ENCODE measurements at regions not wholly inside any gene's neighbourhood (a gene's known extent, or its start where the extent isn't known, plus 50 kb on each side); places are given as distances from the start of the nearest gene placed in this dataset.
"Not testable (repeated sequence)": the region's sequence is repeated elsewhere in the genome, so short reads cannot be mapped to it uniquely, and the experiment has no call there.

- intact Hi-C loops (cut with micrococcal nuclease); DNase-seq; H3K27ac Mint-ChIP-seq; H3K4me3 Mint-ChIP-seq; H3K27me3 Mint-ChIP-seq; H3K4me1 Mint-ChIP-seq (ENCODE audit: low read depth); POLR2A ChIA-PET; H3K36me3 Mint-ChIP-seq; CTCF ChIA-PET: not testable (repeated sequence)
- H3K9me3 Mint-ChIP-seq, result peaks cover 61% of the 10 kb centered on the region
These were observed 770.2 kb upstream of the VRK2 start for GRCh38 chr2:57276408-57276807.

GRCh38 chr2:57278451-57278850, 768.2 kb upstream of the VRK2 start:
- H3K27ac Mint-ChIP-seq, result no peak overlapping the region
- H3K4me3 Mint-ChIP-seq, result no peak overlapping the region
- ChIA-PET POLR2A (no interaction called here), CTCF (no interaction called here)
- intact Hi-C loops (cut with micrococcal nuclease), result no loop called here
- H3K36me3 Mint-ChIP-seq, result no peaks in the 10 kb centered on the region
- H3K4me1 Mint-ChIP-seq (ENCODE audit: low read depth), result no peaks in the 10 kb centered on the region
- peaks cover 49% of the 10 kb centered on the region for H3K9me3 Mint-ChIP-seq
- no peaks in the 10 kb centered on the region for H3K27me3 Mint-ChIP-seq
- no peak for DNase-seq

GRCh38 chr2:57291209-57291608, 755.4 kb upstream of the VRK2 start:
- no peak overlapping the region for H3K27ac Mint-ChIP-seq
- no peaks in the 10 kb centered on the region for H3K27me3 Mint-ChIP-seq
- intact Hi-C loops (cut with micrococcal nuclease), result no loop called here
- H3K4me3 Mint-ChIP-seq, result no peak overlapping the region
- ChIA-PET CTCF (no interaction called here), POLR2A (no interaction called here)
- H3K4me1 Mint-ChIP-seq (ENCODE audit: low read depth), result no peaks in the 10 kb centered on the region
- H3K36me3 Mint-ChIP-seq, result no peaks in the 10 kb centered on the region
- no peak for DNase-seq
- peaks cover 11% of the 10 kb centered on the region for H3K9me3 Mint-ChIP-seq

GRCh38 chr2:57296795-57297517, 749.6 kb upstream of the VRK2 start:
- no peak overlapping the region for H3K4me3 Mint-ChIP-seq
- CTCF ChIA-PET, result no interaction called here
- H3K4me1 Mint-ChIP-seq (ENCODE audit: low read depth), result no peaks in the 10 kb centered on the region
- H3K9me3 Mint-ChIP-seq, result peaks cover 20% of the 10 kb centered on the region
- no peak for DNase-seq
- H3K27me3 Mint-ChIP-seq, result no peaks in the 10 kb centered on the region
- no peaks in the 10 kb centered on the region for H3K36me3 Mint-ChIP-seq
- H3K27ac Mint-ChIP-seq, result no peak overlapping the region
- POLR2A ChIA-PET, result no interaction called here
- intact Hi-C loops (cut with micrococcal nuclease), result no loop called here

- ChIA-PET POLR2A (no interaction called here), CTCF (no interaction called here)
- Mint-ChIP-seq H3K27ac (no peak overlapping the region), H3K4me1 (ENCODE audit: low read depth) (no peaks in the 10 kb centered on the region), H3K9me3 (peaks cover 40% of the 10 kb centered on the region), H3K27me3 (no peaks in the 10 kb centered on the region), H3K36me3 (no peaks in the 10 kb centered on the region), H3K4me3 (no peak overlapping the region)
- intact Hi-C loops (cut with micrococcal nuclease), result no loop called here
- DNase-seq, result no peak
These were observed 732.9 kb upstream of the VRK2 start for GRCh38 chr2:57313678-57314077.

GRCh38 chr2:57314682-57315081, 731.9 kb upstream of the VRK2 start:
- intact Hi-C loops (cut with micrococcal nuclease), result no loop called here
- no peaks in the 10 kb centered on the region for H3K27me3 Mint-ChIP-seq

GRCh38 chr2:57330447-57330846, 716.2 kb upstream of the VRK2 start:
- CTCF ChIA-PET, result no interaction called here
- H3K4me3 Mint-ChIP-seq, result no peak overlapping the region
- POLR2A ChIA-PET, result no interaction called here
- intact Hi-C loops (cut with micrococcal nuclease), result no loop called here
- no peaks in the 10 kb centered on the region for H3K4me1 Mint-ChIP-seq (ENCODE audit: low read depth)
- no peaks in the 10 kb centered on the region for H3K27me3 Mint-ChIP-seq
- DNase-seq, result no peak
- no peaks in the 10 kb centered on the region for H3K36me3 Mint-ChIP-seq
- peaks cover 27% of the 10 kb centered on the region for H3K9me3 Mint-ChIP-seq
- no peak overlapping the region for H3K27ac Mint-ChIP-seq

More at GRCh38 chr2:57314682-57315081, 731.9 kb upstream of the VRK2 start:
- no peak overlapping the region for H3K27ac Mint-ChIP-seq
- no peaks in the 10 kb centered on the region for H3K36me3 Mint-ChIP-seq
- no peaks in the 10 kb centered on the region for H3K4me1 Mint-ChIP-seq (ENCODE audit: low read depth)
- POLR2A ChIA-PET, result no interaction called here
- H3K9me3 Mint-ChIP-seq, result peaks cover 41% of the 10 kb centered on the region
- CTCF ChIA-PET, result no interaction called here
- no peak for DNase-seq
- H3K4me3 Mint-ChIP-seq, result no peak overlapping the region

- no peak for DNase-seq
- ChIA-PET CTCF (no interaction called here), POLR2A (no interaction called here)
- intact Hi-C loops (cut with micrococcal nuclease), result no loop called here
- Mint-ChIP-seq H3K4me3 (no peak overlapping the region), H3K27ac (no peak overlapping the region), H3K36me3 (no peaks in the 10 kb centered on the region), H3K27me3 (no peaks in the 10 kb centered on the region), H3K4me1 (ENCODE audit: low read depth) (no peaks in the 10 kb centered on the region), H3K9me3 (peaks cover 35% of the 10 kb centered on the region)
These were observed 713.4 kb upstream of the VRK2 start for GRCh38 chr2:57333221-57333620.

- CTCF ChIA-PET, result no interaction called here
- Mint-ChIP-seq H3K4me3 (no peak overlapping the region), H3K27me3 (no peaks in the 10 kb centered on the region), H3K27ac (no peak overlapping the region), H3K36me3 (no peaks in the 10 kb centered on the region), H3K9me3 (peaks cover 48% of the 10 kb centered on the region), H3K4me1 (ENCODE audit: low read depth) (no peaks in the 10 kb centered on the region)
- DNase-seq, result no peak
- intact Hi-C loops (cut with micrococcal nuclease), result no loop called here
- POLR2A ChIA-PET, result no interaction called here
These were observed 703.1 kb upstream of the VRK2 start for GRCh38 chr2:57343391-57344006.

- no peak overlapping the region for H3K4me3 Mint-ChIP-seq
- no peaks in the 10 kb centered on the region for H3K4me1 Mint-ChIP-seq (ENCODE audit: low read depth)
- POLR2A ChIA-PET, result no interaction called here
- H3K27ac Mint-ChIP-seq, result no peak overlapping the region
- no peaks in the 10 kb centered on the region for H3K27me3 Mint-ChIP-seq
- intact Hi-C loops (cut with micrococcal nuclease), result no loop called here
- H3K9me3 Mint-ChIP-seq, result peaks cover 39% of the 10 kb centered on the region
- CTCF ChIA-PET, result no interaction called here
- H3K36me3 Mint-ChIP-seq, result no peaks in the 10 kb centered on the region
- DNase-seq, result no peak
These were observed 678.4 kb upstream of the VRK2 start for GRCh38 chr2:57368190-57368589.

- intact Hi-C loops (cut with micrococcal nuclease), result no loop called here
- no peaks in the 10 kb centered on the region for H3K4me1 Mint-ChIP-seq (ENCODE audit: low read depth)
- no peak for DNase-seq
- POLR2A ChIA-PET, result no interaction called here
- CTCF ChIA-PET, result interaction anchor here (1.0 kb wide), 1 partner anchor 23 kb away, joined by 6 read pairs; no protein-coding TSS in a partner anchor
- no peaks in the 10 kb centered on the region for H3K36me3 Mint-ChIP-seq
- H3K27me3 Mint-ChIP-seq, result no peaks in the 10 kb centered on the region
- H3K4me3 Mint-ChIP-seq, result no peak overlapping the region
- H3K27ac Mint-ChIP-seq, result no peak overlapping the region
- peaks cover 35% of the 10 kb centered on the region for H3K9me3 Mint-ChIP-seq
These were observed 675.6 kb upstream of the VRK2 start for GRCh38 chr2:57370882-57371585.

- no peak overlapping the region for H3K4me3 Mint-ChIP-seq
- no peaks in the 10 kb centered on the region for H3K36me3 Mint-ChIP-seq
- no peak for DNase-seq
- H3K27ac Mint-ChIP-seq, result no peak overlapping the region
- ChIA-PET CTCF (no interaction called here), POLR2A (no interaction called here)
- peaks cover 37% of the 10 kb centered on the region for H3K9me3 Mint-ChIP-seq
- intact Hi-C loops (cut with micrococcal nuclease), result no loop called here
- H3K4me1 Mint-ChIP-seq (ENCODE audit: low read depth), result no peaks in the 10 kb centered on the region
- no peaks in the 10 kb centered on the region for H3K27me3 Mint-ChIP-seq
These were observed 674.2 kb upstream of the VRK2 start for GRCh38 chr2:57372237-57372984.
